WTC11 (cell line): ENCODE measurements at regions not wholly inside any gene's neighbourhood (a gene's known extent, or its start where the extent isn't known, plus 50 kb on each side); places are given as distances from the start of the nearest gene placed in this dataset.

Experiments used
- ATAC-seq: fragments of 200-7000 bp; cut with Tn5 transposase; 2 replicates; pipeline ENCODE4 v1.10.0; 2021; ENCODE audit warnings: mild to moderate bottlenecking, moderate library complexity
- CTCF ChIA-PET: fragments of 300-600 bp; sonication (Branson Sonifier 250); formaldehyde crosslinking; loops from one replicate; lab custom pipeline; 2021; ENCODE audit warnings: antibody characterized with exemption; lab: Charles Lee
- POLR2A ChIA-PET: fragments of 350-600 bp; sonication (Branson Sonifier 250); formaldehyde crosslinking; loops from one replicate; lab custom pipeline; 2021; ENCODE audit warnings: antibody characterized with exemption; lab: Charles Lee
- DNase-seq: peaks from one replicate; pipeline ENCODE4 v3.0.0; 2021; ENCODE audit warnings: low spot score
- H3K27ac Mint-ChIP-seq: 2 replicates; pipeline ENCODE4 v1.8.0; 2021; ENCODE audit warnings: mixed read lengths
- H3K27me3 Mint-ChIP-seq: 2 replicates; pipeline ENCODE4 v1.8.0; 2021; ENCODE audit warnings: low read depth, mild to moderate bottlenecking, moderate library complexity, mixed read lengths
- H3K36me3 Mint-ChIP-seq: 2 replicates; pipeline ENCODE4 v1.8.0; 2021; ENCODE audit warnings: mixed read lengths
- H3K4me1 Mint-ChIP-seq: 2 replicates; pipeline ENCODE4 v1.8.0; 2022; ENCODE audit warnings: mixed read lengths
- H3K4me3 Mint-ChIP-seq: 2 replicates; pipeline ENCODE4 v1.8.0; 2021; ENCODE audit warnings: mild to moderate bottlenecking, moderate library complexity, mixed read lengths
- H3K9me3 Mint-ChIP-seq: 2 replicates; pipeline ENCODE4 v1.8.0; 2021; ENCODE audit warnings: mixed read lengths
- ELF4 ChIP-seq: sonication (generic); formaldehyde crosslinking; IDR thresholded peaks from 2 replicates; pipeline ENCODE4 v1.8.1; 2022; ENCODE audit warnings: low read depth, mild to moderate bottlenecking, moderate library complexity, missing genetic modification reagents
- FOXJ3 ChIP-seq: sonication (generic); formaldehyde crosslinking; IDR thresholded peaks from 2 replicates; pipeline ENCODE4 v1.9.0; 2021; ENCODE audit warnings: missing genetic modification reagents, mild to moderate bottlenecking, borderline replicate concordance
- MXD4 ChIP-seq: fragments of 250-450 bp; sonication (Bioruptor Pico); IDR thresholded peaks from 2 replicates; pipeline ENCODE4 v1.8.0; 2021; ENCODE audit warnings: mild to moderate bottlenecking, moderate library complexity, borderline replicate concordance
- NFE2L1 ChIP-seq: sonication (generic); formaldehyde crosslinking; IDR thresholded peaks from 2 replicates; pipeline ENCODE4 v1.8.1; 2023; ENCODE audit warnings: missing genetic modification reagents
- NR2C2 ChIP-seq: sonication (generic); formaldehyde crosslinking; IDR thresholded peaks from 2 replicates; pipeline ENCODE4 v1.8.0; 2022; ENCODE audit warnings: mild to moderate bottlenecking, missing genetic modification reagents
- PRRX2 ChIP-seq: fragments of 250-450 bp; sonication (Bioruptor Pico); IDR thresholded peaks from 2 replicates; pipeline ENCODE4 v1.8.0; 2021; ENCODE audit warnings: mild to moderate bottlenecking
- SP1 ChIP-seq: sonication (generic); formaldehyde crosslinking; conservative IDR thresholded peaks from 2 replicates; pipeline ENCODE4 v1.8.1; 2022; ENCODE audit warnings: missing genetic modification reagents
- TCF7 ChIP-seq: sonication (generic); formaldehyde crosslinking; IDR thresholded peaks from 2 replicates; pipeline ENCODE4 v1.8.0; 2022; ENCODE audit warnings: mild to moderate bottlenecking, low read depth, missing genetic modification reagents, moderate library complexity
- ZBTB43 ChIP-seq: sonication (generic); formaldehyde crosslinking; IDR thresholded peaks from 2 replicates; pipeline ENCODE4 v1.8.1; 2023; ENCODE audit warnings: mild to moderate bottlenecking, missing genetic modification reagents
- ZNF263 ChIP-seq: sonication (generic); formaldehyde crosslinking; IDR thresholded peaks from 2 replicates; pipeline ENCODE4 v1.8.1; 2022; ENCODE audit warnings: low read depth, mild to moderate bottlenecking, moderate library complexity, missing genetic modification reagents
- ZNF317 ChIP-seq: sonication (generic); formaldehyde crosslinking; IDR thresholded peaks from 2 replicates; pipeline ENCODE4 v1.8.1; 2023; ENCODE audit warnings: low read depth, mild to moderate bottlenecking, moderate library complexity, missing genetic modification reagents, borderline replicate concordance
- TF ChIP-seq, protein P1 (sequence below): sonication (generic); formaldehyde crosslinking; IDR thresholded peaks from 2 replicates; pipeline ENCODE4 v1.8.1; 2022; ENCODE audit warnings: missing genetic modification reagents, borderline replicate concordance
- TF ChIP-seq, protein P2 (sequence below): fragments of 250-450 bp; sonication (Bioruptor Pico); IDR thresholded peaks from 2 replicates; pipeline ENCODE4 v2.1.2; 2022; ENCODE audit warnings: mild to moderate bottlenecking, moderate library complexity
- TF ChIP-seq, protein P3 (sequence below): sonication (generic); formaldehyde crosslinking; IDR thresholded peaks from 2 replicates; pipeline ENCODE4 v1.8.0; 2023; ENCODE audit warnings: mild to moderate bottlenecking, missing genetic modification reagents
- TF ChIP-seq, protein P4 (sequence below): sonication (generic); formaldehyde crosslinking; IDR thresholded peaks from 2 replicates; pipeline ENCODE4 v1.8.0; 2022; ENCODE audit warnings: mild to moderate bottlenecking, missing genetic modification reagents
- TF ChIP-seq, protein P5 (sequence below): sonication (generic); formaldehyde crosslinking; IDR thresholded peaks from 2 replicates; pipeline ENCODE4 v1.8.1; 2023; ENCODE audit warnings: mild to moderate bottlenecking, missing genetic modification reagents

DNA sequence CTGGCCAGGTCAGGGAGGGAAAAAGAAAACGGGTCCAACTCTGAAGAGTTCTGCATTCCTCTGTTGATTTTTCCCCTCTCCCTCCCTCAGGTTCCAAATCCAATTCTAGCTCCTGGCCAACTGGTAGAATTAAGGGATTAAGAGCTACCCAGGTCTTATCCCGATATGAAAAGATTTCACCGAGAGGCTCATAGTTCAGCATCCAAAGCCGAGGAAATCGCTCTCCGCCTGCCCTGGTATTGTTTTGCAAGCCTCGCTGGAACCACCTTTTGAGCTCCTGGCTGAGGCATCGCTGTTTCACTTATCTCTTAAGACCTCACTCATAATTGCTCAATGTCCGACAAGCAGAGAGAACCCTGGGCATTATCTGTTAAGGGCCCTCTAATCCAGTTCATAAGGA is 180.4 kb downstream of the URI1 start:
- no peak for TF ChIP-seq ZBTB43
- no peak for TF ChIP-seq NR2C2 (CRISPR knock-in tag)
- TF ChIP-seq, protein P1, sequence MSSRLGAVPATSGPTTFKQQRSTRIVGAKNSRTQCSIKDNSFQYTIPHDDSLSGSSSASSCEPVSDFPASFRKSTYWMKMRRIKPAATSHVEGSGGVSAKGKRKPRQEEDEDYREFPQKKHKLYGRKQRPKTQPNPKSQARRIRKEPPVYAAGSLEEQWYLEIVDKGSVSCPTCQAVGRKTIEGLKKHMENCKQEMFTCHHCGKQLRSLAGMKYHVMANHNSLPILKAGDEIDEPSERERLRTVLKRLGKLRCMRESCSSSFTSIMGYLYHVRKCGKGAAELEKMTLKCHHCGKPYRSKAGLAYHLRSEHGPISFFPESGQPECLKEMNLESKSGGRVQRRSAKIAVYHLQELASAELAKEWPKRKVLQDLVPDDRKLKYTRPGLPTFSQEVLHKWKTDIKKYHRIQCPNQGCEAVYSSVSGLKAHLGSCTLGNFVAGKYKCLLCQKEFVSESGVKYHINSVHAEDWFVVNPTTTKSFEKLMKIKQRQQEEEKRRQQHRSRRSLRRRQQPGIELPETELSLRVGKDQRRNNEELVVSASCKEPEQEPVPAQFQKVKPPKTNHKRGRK (CRISPR knock-in tag), result no peak
- TF ChIP-seq ZNF317 (CRISPR knock-in tag), result no peak
- no peak for TF ChIP-seq MXD4 (CRISPR knock-in tag)
- no peak for TF ChIP-seq ZNF263 (CRISPR knock-in tag)
- TF ChIP-seq PRRX2, result no peak
- H3K36me3 Mint-ChIP-seq, result no peaks in the 10 kb centered on the region
- peaks cover 8% of the 10 kb centered on the region for H3K9me3 Mint-ChIP-seq
- DNase-seq (no peak), ATAC-seq (no peak)
- ChIA-PET CTCF (interaction anchor here (1.4 kb wide), 1 partner anchor 36 kb away, joined by 3 read pairs; no protein-coding TSS in a partner anchor), POLR2A (no interaction called here)
- no peaks in the 10 kb centered on the region for H3K27me3 Mint-ChIP-seq
- H3K4me3 Mint-ChIP-seq, result no peak overlapping the region
- H3K4me1 Mint-ChIP-seq, result 0 out of 2 replicates have a peak, but pooled peaks cover 3% of the 10 kb centered on the region
- H3K27ac Mint-ChIP-seq, result no peak overlapping the region

DNA sequence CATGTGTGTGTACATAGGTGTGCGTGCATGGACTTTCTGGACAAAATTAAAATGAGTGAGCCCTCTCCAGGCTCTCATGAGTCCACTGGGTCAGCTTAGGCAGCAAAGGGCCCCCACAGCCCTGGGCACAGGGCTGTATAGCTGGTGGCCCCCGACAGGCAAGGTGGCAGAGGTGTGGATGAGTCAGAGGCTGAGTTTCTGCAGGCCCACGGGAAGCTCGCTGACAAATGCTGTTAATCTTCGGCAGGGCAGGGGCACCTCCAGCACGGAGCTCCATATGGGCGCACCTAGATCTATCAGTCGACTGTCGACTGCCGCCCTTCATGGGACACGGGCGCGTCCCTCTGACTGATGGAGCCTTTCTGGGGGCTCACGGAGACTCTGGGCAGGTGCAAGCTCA is 181.1 kb downstream of the URI1 start:
- no peaks in the 10 kb centered on the region for H3K27me3 Mint-ChIP-seq
- no peak for ATAC-seq
- TF ChIP-seq, protein P2, sequence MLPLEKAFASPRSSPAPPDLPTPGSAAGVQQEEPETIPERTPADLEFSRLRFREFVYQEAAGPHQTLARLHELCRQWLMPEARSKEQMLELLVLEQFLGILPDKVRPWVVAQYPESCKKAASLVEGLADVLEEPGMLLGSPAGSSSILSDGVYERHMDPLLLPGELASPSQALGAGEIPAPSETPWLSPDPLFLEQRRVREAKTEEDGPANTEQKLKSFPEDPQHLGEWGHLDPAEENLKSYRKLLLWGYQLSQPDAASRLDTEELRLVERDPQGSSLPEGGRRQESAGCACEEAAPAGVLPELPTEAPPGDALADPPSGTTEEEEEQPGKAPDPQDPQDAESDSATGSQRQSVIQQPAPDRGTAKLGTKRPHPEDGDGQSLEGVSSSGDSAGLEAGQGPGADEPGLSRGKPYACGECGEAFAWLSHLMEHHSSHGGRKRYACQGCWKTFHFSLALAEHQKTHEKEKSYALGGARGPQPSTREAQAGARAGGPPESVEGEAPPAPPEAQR (CRISPR knock-in tag), result no peak
- TF ChIP-seq, protein P3, sequence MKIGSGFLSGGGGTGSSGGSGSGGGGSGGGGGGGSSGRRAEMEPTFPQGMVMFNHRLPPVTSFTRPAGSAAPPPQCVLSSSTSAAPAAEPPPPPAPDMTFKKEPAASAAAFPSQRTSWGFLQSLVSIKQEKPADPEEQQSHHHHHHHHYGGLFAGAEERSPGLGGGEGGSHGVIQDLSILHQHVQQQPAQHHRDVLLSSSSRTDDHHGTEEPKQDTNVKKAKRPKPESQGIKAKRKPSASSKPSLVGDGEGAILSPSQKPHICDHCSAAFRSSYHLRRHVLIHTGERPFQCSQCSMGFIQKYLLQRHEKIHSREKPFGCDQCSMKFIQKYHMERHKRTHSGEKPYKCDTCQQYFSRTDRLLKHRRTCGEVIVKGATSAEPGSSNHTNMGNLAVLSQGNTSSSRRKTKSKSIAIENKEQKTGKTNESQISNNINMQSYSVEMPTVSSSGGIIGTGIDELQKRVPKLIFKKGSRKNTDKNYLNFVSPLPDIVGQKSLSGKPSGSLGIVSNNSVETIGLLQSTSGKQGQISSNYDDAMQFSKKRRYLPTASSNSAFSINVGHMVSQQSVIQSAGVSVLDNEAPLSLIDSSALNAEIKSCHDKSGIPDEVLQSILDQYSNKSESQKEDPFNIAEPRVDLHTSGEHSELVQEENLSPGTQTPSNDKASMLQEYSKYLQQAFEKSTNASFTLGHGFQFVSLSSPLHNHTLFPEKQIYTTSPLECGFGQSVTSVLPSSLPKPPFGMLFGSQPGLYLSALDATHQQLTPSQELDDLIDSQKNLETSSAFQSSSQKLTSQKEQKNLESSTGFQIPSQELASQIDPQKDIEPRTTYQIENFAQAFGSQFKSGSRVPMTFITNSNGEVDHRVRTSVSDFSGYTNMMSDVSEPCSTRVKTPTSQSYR (CRISPR knock-in tag), result no peak
- TF ChIP-seq MXD4 (CRISPR knock-in tag) (no peak), FOXJ3 (no peak), TCF7 (CRISPR knock-in tag) (no peak), ELF4 (no peak), NFE2L1 (no peak), SP1 (CRISPR knock-in tag) (no peak)
- TF ChIP-seq, protein P4, sequence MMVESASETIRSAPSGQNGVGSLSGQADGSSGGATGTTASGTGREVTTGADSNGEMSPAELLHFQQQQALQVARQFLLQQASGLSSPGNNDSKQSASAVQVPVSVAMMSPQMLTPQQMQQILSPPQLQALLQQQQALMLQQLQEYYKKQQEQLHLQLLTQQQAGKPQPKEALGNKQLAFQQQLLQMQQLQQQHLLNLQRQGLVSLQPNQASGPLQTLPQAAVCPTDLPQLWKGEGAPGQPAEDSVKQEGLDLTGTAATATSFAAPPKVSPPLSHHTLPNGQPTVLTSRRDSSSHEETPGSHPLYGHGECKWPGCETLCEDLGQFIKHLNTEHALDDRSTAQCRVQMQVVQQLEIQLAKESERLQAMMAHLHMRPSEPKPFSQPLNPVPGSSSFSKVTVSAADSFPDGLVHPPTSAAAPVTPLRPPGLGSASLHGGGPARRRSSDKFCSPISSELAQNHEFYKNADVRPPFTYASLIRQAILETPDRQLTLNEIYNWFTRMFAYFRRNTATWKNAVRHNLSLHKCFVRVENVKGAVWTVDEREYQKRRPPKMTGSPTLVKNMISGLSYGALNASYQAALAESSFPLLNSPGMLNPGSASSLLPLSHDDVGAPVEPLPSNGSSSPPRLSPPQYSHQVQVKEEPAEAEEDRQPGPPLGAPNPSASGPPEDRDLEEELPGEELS (CRISPR knock-in tag), result no peak
- TF ChIP-seq, protein P5, sequence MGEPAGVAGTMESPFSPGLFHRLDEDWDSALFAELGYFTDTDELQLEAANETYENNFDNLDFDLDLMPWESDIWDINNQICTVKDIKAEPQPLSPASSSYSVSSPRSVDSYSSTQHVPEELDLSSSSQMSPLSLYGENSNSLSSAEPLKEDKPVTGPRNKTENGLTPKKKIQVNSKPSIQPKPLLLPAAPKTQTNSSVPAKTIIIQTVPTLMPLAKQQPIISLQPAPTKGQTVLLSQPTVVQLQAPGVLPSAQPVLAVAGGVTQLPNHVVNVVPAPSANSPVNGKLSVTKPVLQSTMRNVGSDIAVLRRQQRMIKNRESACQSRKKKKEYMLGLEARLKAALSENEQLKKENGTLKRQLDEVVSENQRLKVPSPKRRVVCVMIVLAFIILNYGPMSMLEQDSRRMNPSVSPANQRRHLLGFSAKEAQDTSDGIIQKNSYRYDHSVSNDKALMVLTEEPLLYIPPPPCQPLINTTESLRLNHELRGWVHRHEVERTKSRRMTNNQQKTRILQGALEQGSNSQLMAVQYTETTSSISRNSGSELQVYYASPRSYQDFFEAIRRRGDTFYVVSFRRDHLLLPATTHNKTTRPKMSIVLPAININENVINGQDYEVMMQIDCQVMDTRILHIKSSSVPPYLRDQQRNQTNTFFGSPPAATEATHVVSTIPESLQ (CRISPR knock-in tag), result no peak
- ChIA-PET CTCF (interaction anchor here (0.6 to 1.4 kb wide), 3 partner anchors 37 to 362 kb away, joined by 3 read pairs; no protein-coding TSS in a partner anchor), POLR2A (no interaction called here)
- no peak for DNase-seq
- H3K4me3 Mint-ChIP-seq, result no peak overlapping the region
- peaks cover 8% of the 10 kb centered on the region for H3K9me3 Mint-ChIP-seq
- H3K4me1 Mint-ChIP-seq, result 0 out of 2 replicates have a peak, but pooled peaks cover 3% of the 10 kb centered on the region
- H3K36me3 Mint-ChIP-seq, result no peaks in the 10 kb centered on the region
- H3K27ac Mint-ChIP-seq, result no peak overlapping the region
